ENCODE measurements at regions not wholly inside any gene's neighbourhood (a gene's known extent, or its start where the extent isn't known, plus 50 kb on each side); places are given as distances from the start of the nearest gene placed in this dataset.

- TF ChIP-seq, protein P1, sequence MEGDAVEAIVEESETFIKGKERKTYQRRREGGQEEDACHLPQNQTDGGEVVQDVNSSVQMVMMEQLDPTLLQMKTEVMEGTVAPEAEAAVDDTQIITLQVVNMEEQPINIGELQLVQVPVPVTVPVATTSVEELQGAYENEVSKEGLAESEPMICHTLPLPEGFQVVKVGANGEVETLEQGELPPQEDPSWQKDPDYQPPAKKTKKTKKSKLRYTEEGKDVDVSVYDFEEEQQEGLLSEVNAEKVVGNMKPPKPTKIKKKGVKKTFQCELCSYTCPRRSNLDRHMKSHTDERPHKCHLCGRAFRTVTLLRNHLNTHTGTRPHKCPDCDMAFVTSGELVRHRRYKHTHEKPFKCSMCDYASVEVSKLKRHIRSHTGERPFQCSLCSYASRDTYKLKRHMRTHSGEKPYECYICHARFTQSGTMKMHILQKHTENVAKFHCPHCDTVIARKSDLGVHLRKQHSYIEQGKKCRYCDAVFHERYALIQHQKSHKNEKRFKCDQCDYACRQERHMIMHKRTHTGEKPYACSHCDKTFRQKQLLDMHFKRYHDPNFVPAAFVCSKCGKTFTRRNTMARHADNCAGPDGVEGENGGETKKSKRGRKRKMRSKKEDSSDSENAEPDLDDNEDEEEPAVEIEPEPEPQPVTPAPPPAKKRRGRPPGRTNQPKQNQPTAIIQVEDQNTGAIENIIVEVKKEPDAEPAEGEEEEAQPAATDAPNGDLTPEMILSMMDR (IDR thresholded peaks at IDR 0.05), result no peak
- TF ChIP-seq POLR2A (IDR thresholded peaks at IDR 0.05), result no peak
Observed at GRCh38 chr1:203420263-203420662, 55.3 kb upstream of the PRELP start.

All from breast epithelium (tissue), 3 donors.